PC-9 (cell line): ENCODE measurements at regions not wholly inside any gene's neighbourhood (a gene's known extent, or its start where the extent isn't known, plus 50 kb on each side); places are given as distances from the start of the nearest gene placed in this dataset.

ENCODE experiments used
- BruUV-seq: library from RNA; stranded (reverse); fragments of 400-500 nt; replicated peaks from 2 replicates; lab custom pipeline; 2021; lab: Mats Ljungman, UMichigan
- CTCF ChIA-PET: fragments of 300-600 bp; sonication (Branson Sonifier 250); formaldehyde crosslinking; loops from one replicate; lab custom pipeline; 2022; ENCODE audit warnings: antibody characterized with exemption; lab: Charles Lee
- POLR2A ChIA-PET: fragments of 300-600 bp; sonication (Branson Sonifier 250); formaldehyde crosslinking; loops from one replicate; lab custom pipeline; 2022; ENCODE audit warnings: antibody characterized with exemption; ENCODE audit not compliant: unreplicated experiment; lab: Charles Lee
- DNase-seq, 2 experiments: peaks; one replicate each; pipeline versions ENCODE4 v3.0.0 to v3.0.0-alpha.2; 2015 to 2022; ENCODE audit warnings: mixed read lengths in 1 of 2
- H2AFZ ChIP-seq: fragments of 200-600 bp; sonication (generic); 2 replicates; pipeline ENCODE4 v1.8.1; 2017; ENCODE audit warnings: antibody characterized with exemption
- H3F3A ChIP-seq: fragments of 200-600 bp; sonication (generic); 2 replicates; pipeline ENCODE4 v1.8.1; 2017; ENCODE audit warnings: antibody characterized with exemption, mild to moderate bottlenecking, low read depth; ENCODE audit not compliant: insufficient read depth
- H3K27ac ChIP-seq: fragments of 200-600 bp; sonication (generic); 2 replicates; pipeline ENCODE4 v1.6.1; 2016; ENCODE audit warnings: mixed run types
- H3K27me3 ChIP-seq: fragments of 200-600 bp; sonication (generic); 2 replicates; pipeline ENCODE4 v1.6.1; 2016; ENCODE audit warnings: low read depth, mixed run types; ENCODE audit not compliant: insufficient read depth
- H3K36me3 ChIP-seq: fragments of 200-600 bp; sonication (generic); 2 replicates; pipeline ENCODE4 v1.6.1; 2016; ENCODE audit warnings: low read depth, mixed run types
- H3K4me1 ChIP-seq: fragments of 200-600 bp; sonication (generic); replicated peaks from 2 replicates; pipeline ENCODE4 v1.6.1; 2016; ENCODE audit warnings: mixed run types; ENCODE audit not compliant: insufficient read depth
- H3K4me2 ChIP-seq: fragments of 200-600 bp; sonication (generic); 2 replicates; pipeline ENCODE4 v1.6.1; 2017; ENCODE audit warnings: mixed run types
- H3K4me3 ChIP-seq: fragments of 200-600 bp; sonication (generic); 2 replicates; pipeline ENCODE4 v1.6.1; 2016; ENCODE audit warnings: mixed run types
- H3K79me2 ChIP-seq: fragments of 200-600 bp; sonication (generic); 2 replicates; pipeline ENCODE4 v1.6.1; 2017; ENCODE audit warnings: low read depth, mixed run types
- H3K9me2 ChIP-seq: fragments of 200-600 bp; sonication (generic); 2 replicates; pipeline ENCODE4 v1.8.1; 2017; ENCODE audit warnings: mild to moderate bottlenecking; ENCODE audit not compliant: insufficient read depth
- H3K9me3 ChIP-seq: fragments of 200-600 bp; sonication (generic); 2 replicates; pipeline ENCODE4 v1.8.1; 2016; ENCODE audit warnings: low read depth; ENCODE audit not compliant: insufficient read depth
- H4K20me1 ChIP-seq: fragments of 200-600 bp; sonication (generic); 2 replicates; pipeline ENCODE4 v1.8.1; 2017; ENCODE audit not compliant: insufficient read depth
- CTCF ChIP-seq: fragments of 200-600 bp; sonication (generic); conservative IDR thresholded peaks from 2 replicates; pipeline ENCODE4 v1.6.1; 2017; ENCODE audit warnings: mixed run types, antibody characterized with exemption, mild to moderate bottlenecking, moderate library complexity
- EZH2 ChIP-seq: fragments of 200-600 bp; sonication (generic); IDR thresholded peaks from 2 replicates; pipeline ENCODE4 v1.8.0; 2017; ENCODE audit warnings: antibody characterized with exemption, low read depth
- intact Hi-C: fragments of 100-400 bp; cut with micrococcal nuclease; formaldehyde crosslinking; loops from one replicate; pipeline ENCODE4 v1.10.0; 2022; ENCODE audit not compliant: unreplicated experiment

GRCh38 chr13:53198017-53198416, 169.4 kb downstream of the OLFM4 start:
- Histone ChIP-seq H4K20me1 (no peaks in the 10 kb centered on the region), H3K9me2 (no peaks in the 10 kb centered on the region), H3K4me3 (no peak overlapping the region), H3F3A (no peaks in the 10 kb centered on the region), H3K79me2 (no peaks in the 10 kb centered on the region), H3K27me3 (no peaks in the 10 kb centered on the region), H3K9me3 (no peaks in the 10 kb centered on the region), H3K27ac (no peak overlapping the region), H2AFZ (no peak overlapping the region), H3K4me1 (no peaks in the 10 kb centered on the region), H3K4me2 (no peak overlapping the region), H3K36me3 (no peaks in the 10 kb centered on the region)
- no peak for DNase-seq
- ChIA-PET POLR2A (no interaction called here), CTCF (no interaction called here)
- BruUV-seq = no TSS peak
- TF ChIP-seq CTCF (no peak), EZH2 (no peak)
- intact Hi-C loops = no loop called here

- ChIA-PET CTCF (no interaction called here), POLR2A (no interaction called here)
- Histone ChIP-seq H3K27ac (no peak overlapping the region), H3F3A (no peaks in the 10 kb centered on the region), H4K20me1 (no peaks in the 10 kb centered on the region), H3K36me3 (no peaks in the 10 kb centered on the region), H3K4me3 (no peak overlapping the region), H3K79me2 (no peaks in the 10 kb centered on the region), H3K9me3 (no peaks in the 10 kb centered on the region), H3K9me2 (no peaks in the 10 kb centered on the region), H3K4me1 (no peaks in the 10 kb centered on the region), H2AFZ (no peak overlapping the region), H3K27me3 (no peaks in the 10 kb centered on the region), H3K4me2 (no peak overlapping the region)
- TF ChIP-seq CTCF = no peak
- no peak for TF ChIP-seq EZH2
- no TSS peak for BruUV-seq
- no peak for DNase-seq
- intact Hi-C loops = no loop called here
Observed at GRCh38 chr13:53198736-53199135, 170.1 kb downstream of the OLFM4 start.

- ChIA-PET CTCF (no interaction called here), POLR2A (no interaction called here)
- no peak for TF ChIP-seq CTCF
- no peak for TF ChIP-seq EZH2
- Histone ChIP-seq H2AFZ (no peak overlapping the region), H3K79me2 (no peaks in the 10 kb centered on the region), H3K4me2 (no peak overlapping the region), H3K27ac (no peak overlapping the region), H3F3A (no peaks in the 10 kb centered on the region), H3K27me3 (no peaks in the 10 kb centered on the region), H3K36me3 (no peaks in the 10 kb centered on the region), H3K9me3 (no peaks in the 10 kb centered on the region), H3K4me3 (no peak overlapping the region), H4K20me1 (no peaks in the 10 kb centered on the region), H3K9me2 (no peaks in the 10 kb centered on the region), H3K4me1 (no peaks in the 10 kb centered on the region)
- BruUV-seq = no TSS peak
- no peak for DNase-seq
- intact Hi-C loops = no loop called here
Observed at GRCh38 chr13:53200075-53200474, 171.5 kb downstream of the OLFM4 start.
